ENCODE measurements at regions not wholly inside any gene's neighbourhood (a gene's known extent, or its start where the extent isn't known, plus 50 kb on each side); places are given as distances from the start of the nearest gene placed in this dataset.

DNA sequence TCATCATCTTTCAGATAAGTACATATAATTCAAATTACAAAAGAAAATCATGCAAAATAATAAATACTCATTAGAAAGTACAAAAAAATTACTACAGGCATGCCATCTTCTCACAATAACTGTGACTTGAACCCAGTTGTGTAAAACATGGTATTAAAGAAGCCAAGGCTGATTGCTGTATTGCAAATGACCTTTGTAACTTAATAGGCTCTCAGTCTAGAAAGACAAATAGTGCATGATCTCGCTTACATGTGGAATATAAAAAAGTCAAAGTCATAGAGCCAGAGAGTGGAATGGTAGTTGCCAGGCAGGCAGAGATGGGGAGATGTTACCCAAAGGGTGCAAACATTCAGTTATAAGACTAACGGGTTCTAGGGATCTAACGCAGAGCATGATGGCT lies 626.1 kb downstream of the COL12A1 start:
- no peak for DNase-seq (ENCODE audit: low spot score)
- H3K27ac ChIP-seq: no peak overlapping the region
- TF ChIP-seq CTCF (conservative IDR thresholded peaks at IDR 0.05; ENCODE audit: low read depth): no peak
- ChIA-PET CTCF (no interaction called here), POLR2A (ENCODE audit: low non-redundant PET) (no interaction called here)

- no peak for TF ChIP-seq CTCF (conservative IDR thresholded peaks at IDR 0.05; ENCODE audit: low read depth)
- CTCF ChIA-PET: no interaction called here
- POLR2A ChIA-PET (ENCODE audit: low non-redundant PET): no interaction called here
- H3K27ac ChIP-seq: no peak overlapping the region
- DNase-seq (ENCODE audit: low spot score): no peak
These were observed 626.8 kb downstream of the COL12A1 start for GRCh38 chr6:74579047-74579446.

GRCh38 chr6:74578339-74578738 lies 627.5 kb downstream of the COL12A1 start:
- no peak for DNase-seq (ENCODE audit: low spot score)
- ChIA-PET CTCF (no interaction called here), POLR2A (ENCODE audit: low non-redundant PET) (no interaction called here)
- no peak for TF ChIP-seq CTCF (conservative IDR thresholded peaks at IDR 0.05; ENCODE audit: low read depth)
- H3K27ac ChIP-seq: no peak overlapping the region

- H3K27ac ChIP-seq: no peak overlapping the region
- DNase-seq (ENCODE audit: low spot score): no peak
- ChIA-PET CTCF (no interaction called here), POLR2A (ENCODE audit: low non-redundant PET) (no interaction called here)
- TF ChIP-seq CTCF (conservative IDR thresholded peaks at IDR 0.05; ENCODE audit: low read depth): no peak
These were observed 628.2 kb downstream of the COL12A1 start for GRCh38 chr6:74577619-74578018.

- TF ChIP-seq CTCF (conservative IDR thresholded peaks at IDR 0.05; ENCODE audit: low read depth): 0 out of 2 replicates have a peak, but pooled peaks have one; percentile 16
- ChIA-PET POLR2A (ENCODE audit: low non-redundant PET) (no interaction called here), CTCF (no interaction called here)
- H3K27ac ChIP-seq: no peak overlapping the region
- DNase-seq (ENCODE audit: low spot score): no peak
These were observed 631.1 kb downstream of the COL12A1 start for GRCh38 chr6:74574794-74575193.

GRCh38 chr6:74573613-74574012 lies 632.2 kb downstream of the COL12A1 start:
- TF ChIP-seq CTCF (conservative IDR thresholded peaks at IDR 0.05; ENCODE audit: low read depth): no peak
- ChIA-PET CTCF (interaction anchor here (1.3 kb wide), 1 partner anchor 11 kb away, joined by 3 read pairs; no protein-coding TSS in a partner anchor), POLR2A (ENCODE audit: low non-redundant PET) (no interaction called here)
- H3K27ac ChIP-seq: no peak overlapping the region
- DNase-seq (ENCODE audit: low spot score): no peak

DNA sequence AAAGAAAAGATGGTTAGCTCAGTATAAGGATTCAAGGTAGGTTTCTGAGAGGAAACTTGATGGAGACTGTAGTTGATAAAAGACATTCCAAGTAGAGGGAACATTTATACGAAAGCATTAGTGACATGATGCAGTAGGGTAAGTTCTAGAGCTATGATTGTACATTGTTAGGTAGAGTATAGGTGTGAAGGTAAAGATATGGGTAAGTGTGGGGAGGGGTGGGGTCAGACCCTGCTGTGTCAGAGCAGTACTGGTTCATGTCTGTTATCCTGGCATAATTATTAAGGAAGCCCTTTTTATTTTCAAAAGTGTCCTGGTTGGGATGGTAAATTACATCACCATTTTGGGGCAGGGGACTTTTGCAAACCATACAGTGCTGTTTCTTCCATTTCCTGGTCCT lies 635.8 kb downstream of the COL12A1 start:
- DNase-seq (ENCODE audit: low spot score): no peak
- H3K27ac ChIP-seq: no peak overlapping the region
- ChIA-PET POLR2A (ENCODE audit: low non-redundant PET) (no interaction called here), CTCF (no interaction called here)
- no peak for TF ChIP-seq CTCF (conservative IDR thresholded peaks at IDR 0.05; ENCODE audit: low read depth)
